NCI-H2081 treated with DMSO at 0.1 percent for 48 hours (cell line): ENCODE measurements at regions not wholly inside any gene's neighbourhood (a gene's known extent, or its start where the extent isn't known, plus 50 kb on each side); places are given as distances from the start of the nearest gene placed in this dataset.

Experiments
- DNase-seq: peaks from one replicate; lab custom pipeline; 2025; lab: John Stamatoyannopoulos, UW

DNA sequence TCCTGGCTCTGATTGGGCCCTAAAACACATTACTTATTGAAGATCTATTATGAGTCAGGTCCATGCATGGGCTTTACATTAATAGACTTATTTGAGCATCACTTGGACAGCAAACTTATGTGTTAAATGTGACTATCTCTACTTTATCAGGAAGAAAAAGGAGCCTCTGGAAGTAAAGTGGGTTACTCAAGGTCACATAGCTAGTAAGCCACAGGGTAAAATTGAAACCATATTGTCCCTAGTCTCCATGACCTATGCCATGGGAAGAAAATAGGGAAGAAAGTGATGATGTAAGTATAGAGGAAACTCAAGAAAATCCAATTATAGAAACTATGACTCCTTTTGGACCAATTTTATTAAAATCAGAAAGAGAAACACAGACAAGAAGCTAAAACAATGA lies 555.3 kb downstream of the NUF2 start:
- no peak for DNase-seq

- DNase-seq: no peak
Observed at GRCh38 chr1:163885510-163885909, 563.8 kb downstream of the NUF2 start.

GRCh38 chr1:163896001-163896400 lies 574.2 kb downstream of the NUF2 start:
- no peak for DNase-seq

GRCh38 chr1:163897412-163898155 lies 575.8 kb downstream of the NUF2 start:
- DNase-seq: no peak

- no peak for DNase-seq
Observed at GRCh38 chr1:163906283-163906682, 584.5 kb downstream of the NUF2 start.

DNA sequence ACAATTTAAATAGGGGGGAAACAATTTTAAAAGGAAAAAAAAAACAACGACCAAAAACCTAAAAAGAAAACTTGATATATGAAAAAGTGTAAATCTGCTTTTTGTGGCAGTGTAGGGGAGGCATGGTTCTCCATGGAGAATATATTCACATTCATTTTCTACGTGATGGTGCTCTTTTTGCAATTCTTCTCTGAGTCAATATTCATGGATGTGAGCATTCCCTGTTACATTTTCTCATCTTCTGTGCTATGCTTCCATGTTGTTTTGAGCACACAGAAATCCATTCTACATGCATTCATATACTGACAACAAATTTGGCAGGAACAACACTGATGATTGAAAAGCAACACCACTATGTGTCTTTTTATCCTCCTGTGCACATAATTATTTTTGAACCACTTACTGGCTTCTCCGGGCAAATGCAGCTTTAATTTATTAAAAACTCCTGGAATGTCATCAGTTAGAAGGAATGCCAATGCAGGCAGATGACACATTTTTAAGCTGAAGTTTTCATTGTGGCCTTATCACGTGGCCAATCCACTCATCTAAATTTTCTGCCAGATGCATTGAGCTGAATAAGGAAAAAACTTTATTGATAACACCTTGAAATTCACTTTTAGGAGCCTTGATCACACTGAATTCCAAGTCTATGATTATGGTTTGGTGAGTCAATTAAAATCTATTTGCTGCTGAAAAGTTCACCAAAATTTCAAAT lies 590.6 kb downstream of the NUF2 start:
- DNase-seq: no peak

DNA sequence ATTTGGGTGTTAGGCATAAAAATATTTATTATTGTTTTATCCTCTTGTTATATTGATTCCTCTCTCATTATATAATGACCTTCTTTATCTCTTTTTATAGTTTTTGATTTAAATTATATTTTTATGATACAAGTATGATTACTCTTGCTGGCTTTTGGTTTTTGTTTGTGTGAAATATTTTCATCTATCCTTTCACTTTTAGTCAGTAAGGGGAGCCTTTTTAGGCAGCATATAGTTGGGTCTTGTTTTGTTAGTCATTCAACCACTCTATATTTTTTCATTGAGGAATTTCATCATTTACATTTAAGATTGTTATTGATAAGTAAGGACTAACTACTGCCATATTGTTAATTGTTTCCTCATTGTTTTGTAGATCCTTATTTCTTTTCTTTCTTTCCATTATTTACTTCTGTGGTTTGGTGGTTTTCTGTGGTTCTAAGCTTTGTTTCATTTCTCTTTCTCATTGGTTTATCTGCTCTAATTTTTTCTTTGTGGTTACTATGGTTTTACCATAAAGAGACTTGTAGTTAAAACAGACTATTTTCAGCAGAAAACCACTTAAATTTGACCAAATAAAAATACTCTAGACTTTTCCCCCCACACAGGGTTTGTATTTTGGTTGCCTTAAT lies 593.1 kb downstream of the NUF2 start:
- DNase-seq: no peak

GRCh38 chr1:163922743-163923201 lies 601.0 kb downstream of the NUF2 start:
- DNase-seq: no peak

- no peak for DNase-seq
Observed at GRCh38 chr1:163924041-163924440, 602.3 kb downstream of the NUF2 start.

DNA sequence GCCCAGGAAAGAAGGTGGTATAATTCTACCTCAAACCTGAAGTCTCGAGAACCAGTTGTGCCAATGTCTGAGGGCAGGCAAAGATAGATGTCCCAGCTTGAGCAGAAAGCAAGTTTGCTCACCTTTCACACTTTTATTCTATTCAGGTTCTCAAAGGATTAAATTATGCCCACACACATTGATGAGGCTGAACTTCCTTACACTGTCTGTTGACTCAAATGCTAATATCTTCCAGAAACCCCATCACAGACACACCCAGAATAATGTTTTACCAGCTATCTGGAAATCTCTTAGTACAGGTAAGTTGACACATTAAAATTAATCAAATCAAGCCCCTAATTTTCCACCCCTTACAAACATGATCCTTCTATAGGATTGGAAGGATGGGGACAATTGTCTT lies 605.7 kb downstream of the NUF2 start:
- DNase-seq: no peak

GRCh38 chr1:163928069-163928468 lies 606.3 kb downstream of the NUF2 start:
- DNase-seq: no peak

DNA sequence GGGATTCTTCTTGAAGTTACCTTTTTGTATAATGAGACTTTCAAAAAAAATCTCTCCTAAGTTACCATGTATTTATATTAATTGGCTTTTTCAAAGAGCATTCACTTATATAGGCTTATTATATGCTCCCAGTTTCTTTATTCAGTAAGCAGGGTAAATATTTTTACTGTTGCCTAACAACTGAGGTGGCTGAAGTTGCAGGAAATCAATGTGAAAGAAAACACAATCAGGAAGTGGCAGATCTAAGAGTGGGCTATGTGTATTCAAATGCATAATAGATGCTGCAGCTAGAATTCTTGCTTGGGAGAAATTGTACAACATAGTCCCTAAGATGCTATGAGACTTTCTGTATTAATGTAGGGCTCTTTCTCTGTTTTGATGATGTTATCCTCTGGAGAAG lies 606.9 kb downstream of the NUF2 start:
- peak; percentile 28 for DNase-seq

GRCh38 chr1:163932901-163933300 lies 611.1 kb downstream of the NUF2 start:
- no peak for DNase-seq

GRCh38 chr1:163933437-163933836 lies 611.7 kb downstream of the NUF2 start:
- no peak for DNase-seq

DNA sequence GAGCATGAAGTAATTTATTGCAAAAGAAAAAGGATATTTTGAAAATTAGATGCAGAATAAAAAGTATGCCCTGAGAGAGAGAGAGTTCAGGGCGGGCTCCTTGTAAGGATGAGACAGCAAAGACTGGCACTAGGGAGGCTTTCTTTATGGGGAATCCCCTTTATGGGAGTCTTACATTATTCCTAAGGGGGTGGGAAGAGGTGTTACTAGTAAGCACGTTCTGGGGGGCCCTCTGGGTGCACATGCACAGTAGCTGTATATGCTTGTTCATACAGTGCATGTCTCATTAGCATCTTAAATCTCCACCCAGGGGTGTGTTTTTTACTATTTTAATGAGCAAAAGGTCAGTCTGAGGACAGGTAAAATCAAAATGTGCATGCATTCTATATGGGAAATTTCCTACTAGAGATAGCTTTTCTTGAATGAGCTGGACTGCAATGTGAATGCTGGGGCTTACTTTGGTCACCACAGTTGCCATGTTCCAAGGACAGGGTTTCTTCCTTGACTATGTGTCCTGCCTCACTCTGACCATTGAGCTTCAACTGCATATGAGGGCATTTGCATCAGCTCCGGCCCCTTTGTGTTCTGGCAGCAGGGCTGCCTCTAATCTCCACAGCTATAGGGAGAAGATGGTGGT lies 614.1 kb downstream of the NUF2 start:
- no peak for DNase-seq

- DNase-seq: no peak
Observed at GRCh38 chr1:163959622-163960021, 599.4 kb upstream of the PBX1 start.

GRCh38 chr1:163970151-163970550 lies 588.8 kb upstream of the PBX1 start:
- no peak for DNase-seq

DNA sequence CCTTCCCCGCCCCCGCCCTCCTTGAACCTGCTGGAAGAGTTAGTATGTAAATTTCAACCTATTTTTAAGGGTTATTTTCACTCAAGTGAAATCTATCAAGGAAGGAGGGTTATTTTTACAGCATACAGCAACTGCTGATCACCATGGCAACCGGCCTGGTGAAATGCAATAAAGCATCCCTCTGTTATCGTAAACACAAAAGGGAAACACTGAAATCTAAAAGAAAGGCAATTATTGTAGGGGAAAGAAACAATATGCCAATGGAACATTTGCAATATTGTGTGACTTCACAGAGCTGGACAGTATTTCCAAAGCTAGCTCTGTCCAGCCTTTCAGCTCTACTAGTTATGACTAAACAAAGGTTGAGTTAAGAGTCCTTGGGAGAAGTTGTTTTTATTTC lies 588.3 kb upstream of the PBX1 start:
- DNase-seq: no peak

GRCh38 chr1:163973586-163973985 lies 585.4 kb upstream of the PBX1 start:
- no peak for DNase-seq

- DNase-seq: no peak
Observed at GRCh38 chr1:163974120-163974519, 584.9 kb upstream of the PBX1 start.

DNA sequence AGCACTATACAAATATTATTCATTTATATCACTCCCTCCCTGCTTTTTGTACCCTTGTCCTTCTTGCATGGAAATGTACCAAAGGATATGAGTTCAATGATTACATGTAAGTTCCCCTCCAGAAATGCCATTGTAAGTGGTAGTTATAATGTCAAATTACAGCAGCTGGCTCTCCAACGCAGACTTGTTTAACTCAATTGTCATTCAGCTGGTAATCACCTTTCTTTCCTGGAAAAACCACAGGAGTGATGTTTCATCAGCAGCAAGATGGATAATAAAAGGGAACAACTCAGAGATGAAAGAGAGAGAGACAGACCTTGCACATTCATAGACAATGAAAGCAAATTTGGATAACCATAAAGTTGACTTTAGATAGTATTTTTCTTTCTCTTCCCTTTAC lies 578.6 kb upstream of the PBX1 start:
- peak; percentile 60 for DNase-seq

DNA sequence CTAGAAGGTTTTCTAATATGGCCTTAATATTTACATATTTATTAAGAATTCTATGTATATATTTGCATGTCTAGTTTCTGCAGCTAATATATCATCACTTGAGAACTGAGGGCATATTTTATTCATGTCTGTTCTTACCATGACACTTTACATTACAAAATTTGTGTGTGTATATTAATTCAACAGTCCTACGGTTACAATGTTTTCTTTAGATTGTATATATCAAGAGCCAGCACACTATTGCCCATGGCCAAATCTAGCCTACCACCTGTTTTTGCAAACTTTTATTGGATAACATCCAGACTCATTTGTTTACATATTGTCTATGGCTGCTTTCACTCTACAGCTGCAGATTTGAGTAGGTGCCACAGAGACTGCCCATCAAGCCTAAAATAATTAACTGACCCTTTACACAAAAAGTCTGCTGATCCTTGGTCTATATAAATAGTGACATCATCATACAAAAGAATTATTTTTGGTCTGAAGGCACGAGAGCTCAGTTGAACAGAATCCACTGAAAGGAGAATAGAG lies 577.4 kb upstream of the PBX1 start:
- peak; percentile 45 for DNase-seq
